ENCODE measurements at regions not wholly inside any gene's neighbourhood (a gene's known extent, or its start where the extent isn't known, plus 50 kb on each side); places are given as distances from the start of the nearest gene placed in this dataset.

- no peak for TF ChIP-seq CHD7 (IDR thresholded peaks at IDR 0.05; ENCODE audit: insufficient replicate concordance, low read length)
- no peak for TF ChIP-seq YY1 (IDR thresholded peaks at IDR 0.05; ENCODE audit: low read depth, low read length)
- no peak for TF ChIP-seq GTF2F1 (IDR thresholded peaks at IDR 0.05; ENCODE audit: borderline replicate concordance, low read depth, low read length)
- no peak for TF ChIP-seq TEAD4 (IDR thresholded peaks at IDR 0.05; ENCODE audit: low read depth, low read length)
These were observed 444.0 kb upstream of the PITX2 start (continued) for GRCh38 chr4:111066887-111067286.
